ENCODE measurements at regions not wholly inside any gene's neighbourhood (a gene's known extent, or its start where the extent isn't known, plus 50 kb on each side); places are given as distances from the start of the nearest gene placed in this dataset.

DNA sequence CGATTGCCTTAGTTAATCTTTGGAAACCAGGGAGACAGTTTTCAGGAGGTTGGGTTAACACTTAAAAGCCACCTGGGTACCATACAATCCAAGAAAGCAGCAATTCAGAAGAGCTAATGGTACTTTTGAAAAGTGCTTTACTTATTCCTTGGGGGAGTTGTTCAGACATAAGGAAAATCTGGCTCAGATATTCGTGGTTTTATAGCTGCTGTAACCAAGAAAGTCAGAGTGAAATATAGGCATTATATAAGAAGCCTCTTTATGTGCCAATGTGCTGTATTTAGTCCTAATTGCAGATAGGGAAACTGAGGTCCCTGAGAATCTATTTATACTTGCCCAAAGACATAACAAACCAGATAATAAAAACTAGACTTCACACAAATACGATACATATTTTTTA, 387.5 kb downstream of the COG6 start:
- TF ChIP-seq, protein P1, sequence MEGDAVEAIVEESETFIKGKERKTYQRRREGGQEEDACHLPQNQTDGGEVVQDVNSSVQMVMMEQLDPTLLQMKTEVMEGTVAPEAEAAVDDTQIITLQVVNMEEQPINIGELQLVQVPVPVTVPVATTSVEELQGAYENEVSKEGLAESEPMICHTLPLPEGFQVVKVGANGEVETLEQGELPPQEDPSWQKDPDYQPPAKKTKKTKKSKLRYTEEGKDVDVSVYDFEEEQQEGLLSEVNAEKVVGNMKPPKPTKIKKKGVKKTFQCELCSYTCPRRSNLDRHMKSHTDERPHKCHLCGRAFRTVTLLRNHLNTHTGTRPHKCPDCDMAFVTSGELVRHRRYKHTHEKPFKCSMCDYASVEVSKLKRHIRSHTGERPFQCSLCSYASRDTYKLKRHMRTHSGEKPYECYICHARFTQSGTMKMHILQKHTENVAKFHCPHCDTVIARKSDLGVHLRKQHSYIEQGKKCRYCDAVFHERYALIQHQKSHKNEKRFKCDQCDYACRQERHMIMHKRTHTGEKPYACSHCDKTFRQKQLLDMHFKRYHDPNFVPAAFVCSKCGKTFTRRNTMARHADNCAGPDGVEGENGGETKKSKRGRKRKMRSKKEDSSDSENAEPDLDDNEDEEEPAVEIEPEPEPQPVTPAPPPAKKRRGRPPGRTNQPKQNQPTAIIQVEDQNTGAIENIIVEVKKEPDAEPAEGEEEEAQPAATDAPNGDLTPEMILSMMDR (IDR thresholded peaks at IDR 0.05), result no peak
- TF ChIP-seq POLR2AphosphoS5 (IDR thresholded peaks at IDR 0.05) (no peak), POLR2A (IDR thresholded peaks at IDR 0.05) (no peak)
